SK-N-MC (cell line): ENCODE measurements at regions not wholly inside any gene's neighbourhood (a gene's known extent, or its start where the extent isn't known, plus 50 kb on each side); places are given as distances from the start of the nearest gene placed in this dataset.

ENCODE experiments used
- EZH2 ChIP-seq: fragments of 200-600 bp; sonication (generic); IDR thresholded peaks from one replicate; pipeline ENCODE4 v1.6.1; 2017; ENCODE audit warnings: antibody characterized with exemption
- POLR2AphosphoS5 ChIP-seq: IDR thresholded peaks from 2 replicates; pipeline ENCODE4 v1.6.1; 2012; ENCODE audit warnings: mild to moderate bottlenecking, low read depth, low read length, borderline replicate concordance

DNA sequence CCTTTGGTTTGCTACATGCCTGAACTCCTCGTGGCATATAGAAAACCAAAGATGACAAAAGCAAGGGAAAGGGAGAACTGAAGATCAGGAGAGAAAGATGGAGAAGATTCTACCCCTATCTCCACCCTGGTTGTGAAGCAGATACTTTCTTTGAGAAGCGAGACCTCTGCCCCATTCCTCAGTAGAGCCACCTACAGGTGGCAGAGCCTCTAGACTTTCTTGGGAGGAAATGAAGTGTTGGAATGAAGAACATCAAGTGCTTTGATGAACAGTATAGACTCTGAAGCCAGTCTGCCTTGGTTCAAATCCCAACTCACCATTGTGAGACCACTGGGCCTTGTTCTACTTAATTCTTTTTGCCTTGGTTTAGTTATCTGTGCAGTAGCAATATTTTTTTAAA lies 348.8 kb upstream of the ETAA1 start:
- TF ChIP-seq EZH2 (no peak), POLR2AphosphoS5 (no peak)
